CD8-positive, alpha-beta memory T cell (primary cell): ENCODE measurements at regions not wholly inside any gene's neighbourhood (a gene's known extent, or its start where the extent isn't known, plus 50 kb on each side); places are given as distances from the start of the nearest gene placed in this dataset.

ENCODE experiments used
- CTCF ChIA-PET: fragments of 350-600 bp; sonication (Branson Sonifier 250); formaldehyde crosslinking; loops from one replicate; lab custom pipeline; 2021; ENCODE audit warnings: antibody characterized with exemption; lab: Charles Lee
- POLR2A ChIA-PET: fragments of 350-600 bp; sonication (Branson Sonifier 250); formaldehyde crosslinking; loops from one replicate; lab custom pipeline; 2021; ENCODE audit warnings: antibody characterized with exemption; lab: Charles Lee
- DNase-seq, 5 donors: peaks; one replicate each; pipeline versions ENCODE4 v3.0.0 to v3.0.0-alpha.2; 2020 to 2022; ENCODE audit warnings: mixed read lengths in 1 of 5
- H3K27ac ChIP-seq: one replicate; pipeline ENCODE4 v1.7.0; 2013; ENCODE audit warnings: low read depth, mild to moderate bottlenecking, low read length, moderate library complexity
- H3K27me3 ChIP-seq: 2 replicates; pipeline ENCODE4 v1.7.0; 2013; ENCODE audit warnings: low read length, mild to moderate bottlenecking; ENCODE audit not compliant: insufficient read depth, poor library complexity, severe bottlenecking
- H3K36me3 ChIP-seq: 2 replicates; pipeline ENCODE4 v1.7.0; 2013; ENCODE audit warnings: mild to moderate bottlenecking, low read length, moderate library complexity; ENCODE audit not compliant: insufficient read depth
- H3K4me1 ChIP-seq: 2 replicates; pipeline ENCODE4 v1.7.0; 2013; ENCODE audit warnings: mild to moderate bottlenecking, low read length, moderate library complexity; ENCODE audit not compliant: insufficient read depth
- H3K4me3 ChIP-seq: 2 replicates; pipeline ENCODE4 v1.7.0; 2013; ENCODE audit warnings: mild to moderate bottlenecking, low read length
- H3K9me3 ChIP-seq: 2 replicates; pipeline ENCODE4 v1.7.0; 2013; ENCODE audit warnings: mild to moderate bottlenecking, low read length
- H3K27ac Mint-ChIP-seq, 8 donors: one replicate each; pipeline ENCODE4 v1.8.0; 2020 to 2021; ENCODE audit warnings: mixed read lengths in 8 of 8, mild to moderate bottlenecking in 6 of 8, inconsistent platforms in 3 of 8, moderate library complexity in 3 of 8
- H3K27me3 Mint-ChIP-seq, 2 donors: one replicate each; pipeline ENCODE4 v1.8.0; 2020 to 2021; ENCODE audit warnings: mixed read lengths in 2 of 2, mild to moderate bottlenecking in 1 of 2, moderate library complexity in 1 of 2
- H3K36me3 Mint-ChIP-seq, 3 donors: one replicate each; pipeline ENCODE4 v1.8.0; 2020 to 2021; ENCODE audit warnings: mixed read lengths in 3 of 3, inconsistent platforms in 1 of 3, mild to moderate bottlenecking in 1 of 3
- H3K4me1 Mint-ChIP-seq, 3 donors: one replicate each; pipeline ENCODE4 v1.8.0; 2020 to 2021; ENCODE audit warnings: mixed read lengths in 3 of 3, inconsistent platforms in 1 of 3, mild to moderate bottlenecking in 1 of 3
- H3K4me3 Mint-ChIP-seq, 7 donors: one replicate each; pipeline ENCODE4 v1.8.0; 2020 to 2021; ENCODE audit warnings: mixed read lengths in 7 of 7, mild to moderate bottlenecking in 6 of 7, moderate library complexity in 4 of 7, inconsistent platforms in 2 of 7
- H3K9me3 Mint-ChIP-seq, 5 donors: one replicate each; pipeline ENCODE4 v1.8.0; 2020 to 2022; ENCODE audit warnings: mixed read lengths in 5 of 5, mild to moderate bottlenecking in 3 of 5, moderate library complexity in 2 of 5, inconsistent platforms in 1 of 5

- H3K9me3 ChIP-seq, result no peaks in the 10 kb centered on the region
- H3K27ac Mint-ChIP-seq, result no peak overlapping the region
- H3K4me1 ChIP-seq, result no peaks in the 10 kb centered on the region
- H3K27ac ChIP-seq, result no peak overlapping the region
- peaks cover 0 to 3% (median 0%) of the 10 kb centered on the region in 3 donors for H3K4me1 Mint-ChIP-seq
- POLR2A ChIA-PET, result no interaction called here
- H3K36me3 ChIP-seq, result no peaks in the 10 kb centered on the region
- CTCF ChIA-PET, result interaction anchor here (0.7 to 3.6 kb wide), 6 partner anchors 11 to 863 kb away, joined by 3 to 14 read pairs (median 4); no protein-coding TSS in a partner anchor
- no peak for DNase-seq
- H3K36me3 Mint-ChIP-seq, result no peaks in the 10 kb centered on the region
- no peak overlapping the region for H3K4me3 Mint-ChIP-seq
- H3K27me3 ChIP-seq, result no peaks in the 10 kb centered on the region
- no peaks in the 10 kb centered on the region for H3K9me3 Mint-ChIP-seq
- no peak overlapping the region for H3K4me3 ChIP-seq
- H3K27me3 Mint-ChIP-seq, result peaks cover 0 to 3% of the 10 kb centered on the region in 2 donors
These were observed 66.9 kb upstream of the ECE1 start for GRCh38 chr1:21357161-21357560.

DNA sequence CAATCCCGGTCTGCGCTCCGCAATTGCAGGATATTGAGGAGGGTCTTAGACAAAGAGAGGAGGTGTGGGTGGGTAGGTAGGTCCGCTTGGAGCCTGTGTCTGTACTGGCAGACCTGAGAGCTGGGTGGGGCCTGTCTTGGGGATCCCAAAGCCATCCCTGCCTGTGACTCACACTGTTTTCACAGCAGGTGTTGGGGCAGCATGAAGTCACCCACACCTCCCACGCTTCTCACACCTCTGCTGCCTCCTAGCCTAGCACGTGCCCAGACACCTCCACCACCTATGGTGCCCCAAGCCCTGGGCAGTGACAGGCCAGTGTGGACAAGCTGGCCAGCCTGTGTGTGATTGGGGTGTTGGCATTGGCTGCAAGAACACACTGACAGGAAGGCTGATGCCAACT is 65.7 kb upstream of the ECE1 start:
- Mint-ChIP-seq H3K9me3 (no peaks in the 10 kb centered on the region), H3K27me3 (peaks cover 0 to 3% of the 10 kb centered on the region in 2 donors), H3K4me3 (no peak overlapping the region), H3K36me3 (no peaks in the 10 kb centered on the region), H3K4me1 (peaks cover 0 to 3% (median 0%) of the 10 kb centered on the region in 3 donors), H3K27ac (no peak overlapping the region)
- H3K27ac ChIP-seq, result no peak overlapping the region
- no peak overlapping the region for H3K4me3 ChIP-seq
- H3K36me3 ChIP-seq, result no peaks in the 10 kb centered on the region
- ChIA-PET CTCF (interaction anchor here (1.9 to 3.6 kb wide), 3 partner anchors 13 to 101 kb away, joined by 8 to 14 read pairs (median 9); no protein-coding TSS in a partner anchor), POLR2A (no interaction called here)
- no peaks in the 10 kb centered on the region for H3K27me3 ChIP-seq
- no peaks in the 10 kb centered on the region for H3K9me3 ChIP-seq
- no peaks in the 10 kb centered on the region for H3K4me1 ChIP-seq
- DNase-seq, result no peak

GRCh38 chr1:21352586-21352985 is 62.3 kb upstream of the ECE1 start:
- CTCF ChIA-PET, result interaction anchor here (0.5 to 3.8 kb wide), 6 partner anchors 16 to 120 kb away, joined by 3 to 15 read pairs (median 4); no protein-coding TSS in a partner anchor
- Histone ChIP-seq H3K4me1 (no peaks in the 10 kb centered on the region), H3K27ac (no peak overlapping the region), H3K9me3 (no peaks in the 10 kb centered on the region), H3K27me3 (no peaks in the 10 kb centered on the region), H3K36me3 (no peaks in the 10 kb centered on the region), H3K4me3 (no peak overlapping the region)
- H3K27ac Mint-ChIP-seq, result no peak overlapping the region
- H3K4me1 Mint-ChIP-seq, result peaks cover 0 to 3% (median 0%) of the 10 kb centered on the region in 3 donors
- H3K9me3 Mint-ChIP-seq, result peaks cover 0 to 2% (median 0%) of the 10 kb centered on the region in 5 donors
- no peaks in the 10 kb centered on the region for H3K36me3 Mint-ChIP-seq
- DNase-seq, result no peak
- H3K27me3 Mint-ChIP-seq, result peaks cover 0 to 3% of the 10 kb centered on the region in 2 donors
- POLR2A ChIA-PET, result no interaction called here
- H3K4me3 Mint-ChIP-seq, result no peak overlapping the region

DNA sequence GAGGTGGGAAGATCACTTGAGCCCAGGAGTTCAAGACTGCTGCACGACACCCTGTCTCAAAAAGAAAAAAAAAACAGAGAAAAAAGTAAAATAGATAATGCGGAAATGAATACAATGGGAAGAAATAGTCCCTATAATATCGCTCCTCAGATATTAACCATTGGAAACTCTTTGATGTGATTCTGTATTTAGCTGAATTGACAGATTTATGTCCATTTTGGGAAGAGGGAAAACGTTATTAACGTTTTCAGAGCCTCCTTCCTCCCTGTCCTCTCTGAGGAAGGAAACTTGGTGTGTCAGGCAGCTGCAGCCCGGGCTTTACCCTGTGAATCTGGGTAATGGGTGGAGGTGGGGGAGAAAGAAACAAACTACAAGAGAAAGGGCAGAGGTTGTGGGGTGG is 61.6 kb upstream of the ECE1 start:
- Histone ChIP-seq H3K9me3 (no peaks in the 10 kb centered on the region), H3K27ac (no peak overlapping the region), H3K4me3 (no peak overlapping the region), H3K36me3 (no peaks in the 10 kb centered on the region), H3K4me1 (no peaks in the 10 kb centered on the region), H3K27me3 (no peaks in the 10 kb centered on the region)
- H3K9me3 Mint-ChIP-seq, result peaks cover 0 to 2% (median 0%) of the 10 kb centered on the region in 5 donors
- H3K4me3 Mint-ChIP-seq, result no peak overlapping the region
- DNase-seq, result no peak
- H3K27ac Mint-ChIP-seq, result no peak overlapping the region
- ChIA-PET POLR2A (no interaction called here), CTCF (interaction anchor here (1.0 to 3.8 kb wide), 3 partner anchors 17 to 96 kb away, joined by 3 to 15 read pairs (median 4); no protein-coding TSS in a partner anchor)
- peaks cover 0 to 3% of the 10 kb centered on the region in 2 donors for H3K27me3 Mint-ChIP-seq
- H3K36me3 Mint-ChIP-seq, result no peaks in the 10 kb centered on the region
- H3K4me1 Mint-ChIP-seq, result peaks cover 0 to 3% (median 0%) of the 10 kb centered on the region in 3 donors

- Histone ChIP-seq H3K4me1 (peaks cover 10% of the 10 kb centered on the region), H3K36me3 (no peaks in the 10 kb centered on the region), H3K4me3 (no peak overlapping the region), H3K27me3 (no peaks in the 10 kb centered on the region), H3K9me3 (no peaks in the 10 kb centered on the region), H3K27ac (no peak overlapping the region)
- CTCF ChIA-PET, result no interaction called here
- POLR2A ChIA-PET, result no interaction called here
- H3K27ac Mint-ChIP-seq, result no peak overlapping the region
- peaks cover 0 to 2% (median 0%) of the 10 kb centered on the region in 3 donors for H3K36me3 Mint-ChIP-seq
- no peaks in the 10 kb centered on the region for H3K27me3 Mint-ChIP-seq
- no peak for DNase-seq
- H3K4me1 Mint-ChIP-seq, result peaks cover 0 to 1% (median 0%) of the 10 kb centered on the region in 3 donors
- H3K9me3 Mint-ChIP-seq, result peaks cover 0 to 2% (median 0%) of the 10 kb centered on the region in 5 donors
- no peak overlapping the region for H3K4me3 Mint-ChIP-seq
These were observed 60.1 kb upstream of the ECE1 start for GRCh38 chr1:21350202-21350885.

GRCh38 chr1:21349693-21350092 is 59.4 kb upstream of the ECE1 start:
- Mint-ChIP-seq H3K4me1 (peaks cover 0 to 1% (median under 1%) of the 10 kb centered on the region in 3 donors), H3K9me3 (peaks cover 0 to 2% (median 0%) of the 10 kb centered on the region in 5 donors), H3K27ac (no peak overlapping the region), H3K27me3 (no peaks in the 10 kb centered on the region), H3K36me3 (peaks cover 0 to 4% (median 0%) of the 10 kb centered on the region in 3 donors), H3K4me3 (no peak overlapping the region)
- H3K4me1 ChIP-seq, result peaks cover 12% of the 10 kb centered on the region
- no peaks in the 10 kb centered on the region for H3K27me3 ChIP-seq
- no peaks in the 10 kb centered on the region for H3K9me3 ChIP-seq
- no peaks in the 10 kb centered on the region for H3K36me3 ChIP-seq
- H3K27ac ChIP-seq, result no peak overlapping the region
- POLR2A ChIA-PET, result no interaction called here
- no peak for DNase-seq
- no peak overlapping the region for H3K4me3 ChIP-seq
- CTCF ChIA-PET, result no interaction called here

- no peak overlapping the region for H3K27ac ChIP-seq
- H3K4me1 Mint-ChIP-seq, result peaks cover 22 to 25% (median 24%) of the 10 kb centered on the region in 3 donors
- H3K4me3 Mint-ChIP-seq, result no peak overlapping the region
- H3K27me3 ChIP-seq, result no peaks in the 10 kb centered on the region
- peaks cover 0 to 2% (median 0%) of the 10 kb centered on the region in 5 donors for H3K9me3 Mint-ChIP-seq
- CTCF ChIA-PET, result interaction anchor here (0.8 to 2.4 kb wide), 2 partner anchors 21 to 77 kb away, joined by 3 to 8 read pairs; no protein-coding TSS in a partner anchor
- H3K36me3 Mint-ChIP-seq, result peaks cover 0 to 5% (median 0%) of the 10 kb centered on the region in 3 donors
- POLR2A ChIA-PET, result no interaction called here
- H3K4me1 ChIP-seq, result peaks cover 37% of the 10 kb centered on the region
- no peak overlapping the region for H3K4me3 ChIP-seq
- no peak overlapping the region for H3K27ac Mint-ChIP-seq
- no peaks in the 10 kb centered on the region for H3K9me3 ChIP-seq
- H3K36me3 ChIP-seq, result no peaks in the 10 kb centered on the region
- no peaks in the 10 kb centered on the region for H3K27me3 Mint-ChIP-seq
- no peak for DNase-seq
These were observed 56.9 kb upstream of the ECE1 start for GRCh38 chr1:21347072-21347581.
